ENCODE measurements at regions not wholly inside any gene's neighbourhood (a gene's known extent, or its start where the extent isn't known, plus 50 kb on each side); places are given as distances from the start of the nearest gene placed in this dataset.

DNA sequence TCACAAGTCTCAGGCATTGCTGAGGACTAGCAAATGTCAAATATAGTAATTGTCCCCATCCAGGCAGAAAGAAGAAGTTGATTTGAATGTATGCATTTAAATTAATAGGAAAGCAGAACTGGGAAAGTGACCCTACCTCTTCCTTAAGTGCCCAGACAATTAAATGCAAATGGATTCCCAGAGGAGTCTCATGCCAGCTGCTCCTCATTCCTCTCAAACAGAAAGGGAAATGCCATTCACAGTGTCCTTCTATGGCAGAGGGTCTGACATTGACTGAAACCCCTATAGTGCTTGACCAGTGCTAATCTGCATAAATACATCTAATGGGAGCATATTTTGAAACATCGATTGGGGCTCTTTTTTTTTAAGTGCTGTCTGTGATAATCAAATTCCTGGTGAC is 292.4 kb upstream of the SEL1L start:
- TF ChIP-seq EZH2 (IDR thresholded peaks at IDR 0.05; ENCODE audit: borderline replicate concordance, low read length): no peak
- TF ChIP-seq, protein P1, sequence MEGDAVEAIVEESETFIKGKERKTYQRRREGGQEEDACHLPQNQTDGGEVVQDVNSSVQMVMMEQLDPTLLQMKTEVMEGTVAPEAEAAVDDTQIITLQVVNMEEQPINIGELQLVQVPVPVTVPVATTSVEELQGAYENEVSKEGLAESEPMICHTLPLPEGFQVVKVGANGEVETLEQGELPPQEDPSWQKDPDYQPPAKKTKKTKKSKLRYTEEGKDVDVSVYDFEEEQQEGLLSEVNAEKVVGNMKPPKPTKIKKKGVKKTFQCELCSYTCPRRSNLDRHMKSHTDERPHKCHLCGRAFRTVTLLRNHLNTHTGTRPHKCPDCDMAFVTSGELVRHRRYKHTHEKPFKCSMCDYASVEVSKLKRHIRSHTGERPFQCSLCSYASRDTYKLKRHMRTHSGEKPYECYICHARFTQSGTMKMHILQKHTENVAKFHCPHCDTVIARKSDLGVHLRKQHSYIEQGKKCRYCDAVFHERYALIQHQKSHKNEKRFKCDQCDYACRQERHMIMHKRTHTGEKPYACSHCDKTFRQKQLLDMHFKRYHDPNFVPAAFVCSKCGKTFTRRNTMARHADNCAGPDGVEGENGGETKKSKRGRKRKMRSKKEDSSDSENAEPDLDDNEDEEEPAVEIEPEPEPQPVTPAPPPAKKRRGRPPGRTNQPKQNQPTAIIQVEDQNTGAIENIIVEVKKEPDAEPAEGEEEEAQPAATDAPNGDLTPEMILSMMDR (conservative IDR thresholded peaks at IDR 0.05 in 1 of 2, IDR thresholded peaks at IDR 0.05 in 1 of 2; ENCODE audit: extremely low read depth in 1 of 2, insufficient read depth in 1 of 2, low read depth in 1 of 2, low read length in 2 of 2): no peak

All from mammary epithelial cell (primary cell).